Astrocyte (in vitro differentiated cells and primary cell): ENCODE measurements at regions not wholly inside any gene's neighbourhood (a gene's known extent, or its start where the extent isn't known, plus 50 kb on each side); places are given as distances from the start of the nearest gene placed in this dataset.
A peak's percentile ranks its signal among the peaks of the same experiment; 100 is the strongest.

Experiments
- DNase-seq: peaks from one replicate; pipeline ENCODE4 v3.0.0-alpha.2; 2010; ENCODE audit warnings: low read depth
- FAIRE-seq: peaks from 2 replicates; lab custom pipeline; 2011; peaks lifted over from hg19 to GRCh38; lab: Jason Lieb, UNC
- H2AFZ ChIP-seq: 2 replicates; pipeline ENCODE4 v1.6.0; 2012; ENCODE audit warnings: low read depth, low read length, inconsistent platforms
- H3K27ac ChIP-seq: 2 replicates; pipeline ENCODE4 v1.5.1; 2011; ENCODE audit warnings: low read depth, low read length, inconsistent platforms
- H3K27me3 ChIP-seq: 2 replicates; pipeline ENCODE4 v1.6.0; 2011; ENCODE audit warnings: low read length, inconsistent platforms; ENCODE audit not compliant: insufficient read depth
- H3K36me3 ChIP-seq: 2 replicates; pipeline ENCODE4 v1.5.1; 2011; ENCODE audit warnings: low read length, inconsistent platforms; ENCODE audit not compliant: insufficient read depth
- H3K4me1 ChIP-seq: 2 replicates; pipeline ENCODE4 v1.5.1; 2011; ENCODE audit warnings: low read length, inconsistent platforms; ENCODE audit not compliant: insufficient read depth
- H3K4me2 ChIP-seq: 2 replicates; pipeline ENCODE4 v1.6.0; 2012; ENCODE audit warnings: low read length, inconsistent platforms
- H3K4me3 ChIP-seq: 2 replicates; pipeline ENCODE4 v1.5.1; 2011; ENCODE audit warnings: low read depth, mild to moderate bottlenecking, low read length, inconsistent platforms; ENCODE audit not compliant: insufficient read depth
- H3K79me2 ChIP-seq: 2 replicates; pipeline ENCODE4 v1.6.0; 2012; ENCODE audit warnings: mild to moderate bottlenecking, low read length, inconsistent platforms; ENCODE audit not compliant: insufficient read depth
- H3K9ac ChIP-seq: 2 replicates; pipeline ENCODE4 v1.6.0; 2012; ENCODE audit warnings: mild to moderate bottlenecking, low read length, inconsistent platforms
- H3K9me3 ChIP-seq: 2 replicates; pipeline ENCODE4 v1.5.1; 2012; ENCODE audit warnings: low read depth, mild to moderate bottlenecking, low read length, inconsistent platforms; ENCODE audit not compliant: insufficient read depth
- H4K20me1 ChIP-seq: 2 replicates; pipeline ENCODE4 v1.6.0; 2012; ENCODE audit warnings: low read length, inconsistent platforms; ENCODE audit not compliant: insufficient read depth
- H3K27ac Mint-ChIP-seq: one replicate; pipeline ENCODE4 v1.8.0; 2021; ENCODE audit warnings: mild to moderate bottlenecking, mixed read lengths; ENCODE audit not compliant: unreplicated experiment
- H3K27me3 Mint-ChIP-seq: one replicate; pipeline ENCODE4 v1.8.0; 2021; ENCODE audit warnings: low read depth, mixed read lengths; ENCODE audit not compliant: unreplicated experiment
- H3K36me3 Mint-ChIP-seq: one replicate; pipeline ENCODE4 v1.8.0; 2021; ENCODE audit warnings: low read depth, mixed read lengths; ENCODE audit not compliant: unreplicated experiment
- H3K4me1 Mint-ChIP-seq: one replicate; pipeline ENCODE4 v1.8.0; 2021; ENCODE audit warnings: low read depth, mixed read lengths; ENCODE audit not compliant: unreplicated experiment
- H3K4me3 Mint-ChIP-seq: one replicate; pipeline ENCODE4 v1.8.0; 2021; ENCODE audit warnings: mild to moderate bottlenecking, moderate library complexity, mixed read lengths; ENCODE audit not compliant: unreplicated experiment
- H3K9me3 Mint-ChIP-seq: one replicate; pipeline ENCODE4 v1.8.0; 2021; ENCODE audit warnings: mild to moderate bottlenecking, mixed read lengths; ENCODE audit not compliant: unreplicated experiment
- EZH2 ChIP-seq: IDR thresholded peaks from 2 replicates; pipeline ENCODE4 v1.6.1; 2012; ENCODE audit warnings: mild to moderate bottlenecking, low read length, inconsistent platforms; ENCODE audit not compliant: insufficient read depth
- TF ChIP-seq, protein P1 (sequence below): IDR thresholded peaks from 2 replicates; pipeline ENCODE4 v1.5.1; 2011; ENCODE audit warnings: low read depth, mild to moderate bottlenecking, inconsistent platforms, low read length, moderate library complexity; ENCODE audit not compliant: insufficient read depth

DNA sequence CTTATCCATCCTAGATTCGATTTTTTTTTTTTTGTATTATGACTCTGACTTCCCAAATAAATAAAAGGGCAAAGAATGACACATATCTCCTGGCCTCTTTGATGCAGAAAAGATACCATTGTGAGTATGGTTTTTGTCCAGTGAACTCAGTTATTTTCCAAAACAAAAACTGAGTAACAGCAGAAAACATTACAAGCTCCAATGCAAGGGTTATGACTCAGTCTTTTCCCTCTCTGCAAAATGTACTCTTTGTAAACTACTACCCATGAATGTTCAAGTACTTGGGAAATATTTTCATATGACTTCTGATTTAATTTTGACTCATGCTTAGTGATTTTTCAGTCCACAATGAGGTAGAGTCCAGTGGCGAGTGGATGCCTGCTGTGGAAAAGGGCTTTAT, 355.3 kb downstream of the RNF144B start:
- no peaks in the 10 kb centered on the region for H4K20me1 ChIP-seq
- Mint-ChIP-seq H3K27me3 (no peaks in the 10 kb centered on the region), H3K4me3 (no peak overlapping the region), H3K27ac (no peak overlapping the region), H3K4me1 (peaks cover 3% of the 10 kb centered on the region), H3K36me3 (no peaks in the 10 kb centered on the region), H3K9me3 (no peaks in the 10 kb centered on the region)
- no peaks in the 10 kb centered on the region for H3K79me2 ChIP-seq
- H3K27me3 ChIP-seq, result no peaks in the 10 kb centered on the region
- H3K9ac ChIP-seq, result no peak overlapping the region
- H3K4me2 ChIP-seq, result no peak overlapping the region
- H3K4me3 ChIP-seq, result no peak overlapping the region
- H3K9me3 ChIP-seq, result no peaks in the 10 kb centered on the region
- DNase-seq (peak; percentile 40), FAIRE-seq (no peak)
- H3K4me1 ChIP-seq, result no peaks in the 10 kb centered on the region
- H3K36me3 ChIP-seq, result no peaks in the 10 kb centered on the region
- H3K27ac ChIP-seq, result no peak overlapping the region
- TF ChIP-seq EZH2, result no peak
- TF ChIP-seq, protein P1, sequence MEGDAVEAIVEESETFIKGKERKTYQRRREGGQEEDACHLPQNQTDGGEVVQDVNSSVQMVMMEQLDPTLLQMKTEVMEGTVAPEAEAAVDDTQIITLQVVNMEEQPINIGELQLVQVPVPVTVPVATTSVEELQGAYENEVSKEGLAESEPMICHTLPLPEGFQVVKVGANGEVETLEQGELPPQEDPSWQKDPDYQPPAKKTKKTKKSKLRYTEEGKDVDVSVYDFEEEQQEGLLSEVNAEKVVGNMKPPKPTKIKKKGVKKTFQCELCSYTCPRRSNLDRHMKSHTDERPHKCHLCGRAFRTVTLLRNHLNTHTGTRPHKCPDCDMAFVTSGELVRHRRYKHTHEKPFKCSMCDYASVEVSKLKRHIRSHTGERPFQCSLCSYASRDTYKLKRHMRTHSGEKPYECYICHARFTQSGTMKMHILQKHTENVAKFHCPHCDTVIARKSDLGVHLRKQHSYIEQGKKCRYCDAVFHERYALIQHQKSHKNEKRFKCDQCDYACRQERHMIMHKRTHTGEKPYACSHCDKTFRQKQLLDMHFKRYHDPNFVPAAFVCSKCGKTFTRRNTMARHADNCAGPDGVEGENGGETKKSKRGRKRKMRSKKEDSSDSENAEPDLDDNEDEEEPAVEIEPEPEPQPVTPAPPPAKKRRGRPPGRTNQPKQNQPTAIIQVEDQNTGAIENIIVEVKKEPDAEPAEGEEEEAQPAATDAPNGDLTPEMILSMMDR, result no peak
- no peak overlapping the region for H2AFZ ChIP-seq

DNA sequence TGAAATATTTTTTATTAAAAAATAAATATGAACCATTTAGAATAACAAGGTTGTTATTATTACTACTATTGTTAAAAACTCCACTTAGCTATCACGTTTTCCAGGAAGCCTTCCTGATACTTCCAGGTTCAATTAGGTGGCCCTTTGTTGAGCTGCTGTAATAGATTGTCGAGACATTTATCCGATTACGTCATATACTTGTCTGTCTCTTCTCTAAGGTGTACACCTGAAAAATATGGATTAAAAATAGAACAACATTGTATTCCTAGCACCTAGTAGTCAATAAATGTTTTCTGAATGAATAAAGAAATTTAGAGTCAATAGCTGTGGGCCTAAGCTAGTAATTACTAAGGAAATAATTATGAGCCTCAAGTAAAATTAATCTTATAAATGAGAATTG, 359.6 kb downstream of the RNF144B start:
- no peaks in the 10 kb centered on the region for H3K27me3 Mint-ChIP-seq
- H3K9me3 Mint-ChIP-seq, result no peaks in the 10 kb centered on the region
- Histone ChIP-seq H3K27ac (no peak overlapping the region), H3K36me3 (no peaks in the 10 kb centered on the region), H3K27me3 (no peaks in the 10 kb centered on the region), H3K4me1 (no peaks in the 10 kb centered on the region), H2AFZ (no peak overlapping the region), H3K9me3 (no peaks in the 10 kb centered on the region), H3K9ac (no peak overlapping the region), H3K4me3 (no peak overlapping the region), H4K20me1 (no peaks in the 10 kb centered on the region), H3K79me2 (no peaks in the 10 kb centered on the region), H3K4me2 (no peak overlapping the region)
- H3K4me3 Mint-ChIP-seq, result no peak overlapping the region
- peaks cover 8% of the 10 kb centered on the region for H3K4me1 Mint-ChIP-seq
- H3K36me3 Mint-ChIP-seq, result no peaks in the 10 kb centered on the region
- DNase-seq, result no peak
- H3K27ac Mint-ChIP-seq, result no peak overlapping the region
- TF ChIP-seq, protein P1, result no peak
- no peak for TF ChIP-seq EZH2
- no peak for FAIRE-seq

DNA sequence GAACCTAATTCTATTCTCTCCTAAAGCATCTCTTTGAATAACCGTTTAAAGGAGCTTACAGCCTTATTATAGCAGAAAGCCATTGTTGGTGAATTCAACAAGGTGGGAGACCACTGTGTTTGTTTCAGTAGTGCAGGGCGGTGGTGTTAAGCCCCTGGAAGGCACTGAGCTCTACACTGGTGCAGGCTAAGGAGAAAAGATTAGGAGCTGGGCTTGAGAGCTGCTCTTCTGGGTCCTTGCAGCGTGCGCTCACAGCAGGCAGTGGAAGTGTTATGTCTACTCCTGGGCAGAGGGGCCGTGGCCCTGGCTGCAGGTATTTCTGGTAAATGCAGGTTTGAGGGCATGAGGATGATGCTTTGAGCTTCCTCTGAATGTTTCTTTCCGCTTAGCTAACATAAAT, 361.2 kb downstream of the RNF144B start:
- Mint-ChIP-seq H3K27ac (no peak overlapping the region), H3K9me3 (no peaks in the 10 kb centered on the region), H3K4me1 (peaks cover 7% of the 10 kb centered on the region), H3K36me3 (no peaks in the 10 kb centered on the region), H3K4me3 (no peak overlapping the region), H3K27me3 (no peaks in the 10 kb centered on the region)
- Histone ChIP-seq H3K4me3 (no peak overlapping the region), H3K27ac (no peak overlapping the region), H3K9me3 (no peaks in the 10 kb centered on the region), H3K36me3 (no peaks in the 10 kb centered on the region), H2AFZ (no peak overlapping the region), H4K20me1 (no peaks in the 10 kb centered on the region), H3K4me2 (no peak overlapping the region), H3K9ac (no peak overlapping the region), H3K27me3 (no peaks in the 10 kb centered on the region), H3K79me2 (no peaks in the 10 kb centered on the region), H3K4me1 (no peaks in the 10 kb centered on the region)
- FAIRE-seq (no peak), DNase-seq (no peak)
- TF ChIP-seq EZH2, result no peak
- TF ChIP-seq, protein P1, result no peak
